ENCODE measurements at regions not wholly inside any gene's neighbourhood (a gene's known extent, or its start where the extent isn't known, plus 50 kb on each side); places are given as distances from the start of the nearest gene placed in this dataset.

DNA sequence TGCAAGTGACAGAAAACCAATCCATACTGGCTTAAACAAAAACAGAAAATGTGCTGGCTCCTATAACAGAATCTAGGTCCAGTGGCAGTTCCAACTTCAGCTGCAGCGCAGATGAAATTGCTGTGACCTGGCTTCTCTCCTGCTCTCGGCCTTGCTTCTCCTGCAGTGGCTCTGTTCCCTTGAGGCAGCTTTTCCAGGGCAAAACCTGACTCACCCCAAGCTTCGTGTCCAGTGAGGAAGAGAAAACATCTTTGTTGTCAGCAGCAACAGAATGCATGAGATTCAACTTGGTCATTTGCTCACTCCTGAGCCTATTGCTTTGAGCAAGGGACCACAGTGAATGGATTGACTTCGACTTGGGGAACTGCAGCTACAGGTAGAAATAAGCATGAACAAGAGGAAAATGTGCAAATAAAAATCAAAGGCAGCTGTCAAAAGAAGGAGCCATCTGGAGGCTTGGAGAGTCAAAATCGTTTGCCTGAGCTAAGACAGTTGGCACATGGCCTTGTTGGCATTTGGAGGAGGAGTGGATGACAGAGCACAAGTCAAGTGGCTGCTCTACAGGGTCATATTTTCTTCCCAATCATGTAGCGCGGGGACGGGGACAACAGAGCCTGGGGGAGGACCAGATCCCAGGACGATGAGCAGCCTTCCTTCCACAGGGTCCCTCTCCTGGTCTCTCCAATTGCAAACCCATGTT is 523.4 kb downstream of the FGF9 start:
- no peak for DNase-seq
- no peak overlapping the region for H3K4me3 ChIP-seq (ENCODE audit: low read depth in 1 of 3, low read length in 3 of 3)
- WGBS, 3 donors: 75 to 83% (median 78%) methylated on average over 9 of the region's 9 CpGs
- peaks cover 0 to 4% (median 0%) of the 10 kb centered on the region in 3 donors for H3K27me3 ChIP-seq (ENCODE audit: control insufficient read depth in 3 of 3, insufficient read depth in 3 of 3, low read length in 3 of 3)
- no peaks in the 10 kb centered on the region for H3K36me3 ChIP-seq (ENCODE audit: control insufficient read depth in 3 of 3, insufficient read depth in 2 of 3, low read depth in 1 of 3, low read length in 3 of 3)
- no peak for FAIRE-seq
- H3K9me3 ChIP-seq (ENCODE audit: control insufficient read depth in 2 of 2, insufficient read depth in 1 of 2, low read depth in 1 of 2, low read length in 1 of 2): no peaks in the 10 kb centered on the region
- H3K4me1 ChIP-seq (ENCODE audit: control insufficient read depth in 3 of 3, insufficient read depth in 2 of 3, low read depth in 1 of 3, low read length in 2 of 3): no peaks in the 10 kb centered on the region
- no peak overlapping the region for H3K27ac ChIP-seq (ENCODE audit: low read depth in 1 of 3, low read length in 2 of 3)

DNA sequence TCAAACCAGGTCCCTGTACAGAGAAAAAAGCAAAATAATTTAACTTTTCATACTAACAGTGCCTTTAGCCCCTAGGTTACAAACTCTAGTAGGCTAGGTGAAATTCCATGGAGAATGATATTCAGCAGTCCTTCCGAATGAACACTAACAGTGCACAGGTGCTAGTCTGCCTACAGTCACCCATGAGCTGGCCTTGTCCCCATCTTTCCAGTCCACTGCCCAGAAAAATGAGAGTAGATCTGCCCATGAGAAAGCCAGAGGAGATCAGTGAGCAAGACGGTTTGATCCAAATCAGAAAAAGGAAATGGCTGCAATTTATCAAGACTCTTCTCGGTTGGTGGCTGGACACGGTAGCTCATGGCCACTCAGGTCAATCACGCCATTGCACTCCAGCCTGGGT is 524.9 kb downstream of the FGF9 start:
- Histone ChIP-seq H3K27ac (ENCODE audit: low read depth in 1 of 3, low read length in 2 of 3) (no peak overlapping the region), H3K4me1 (ENCODE audit: control insufficient read depth in 3 of 3, insufficient read depth in 2 of 3, low read depth in 1 of 3, low read length in 2 of 3) (no peaks in the 10 kb centered on the region), H3K36me3 (ENCODE audit: control insufficient read depth in 3 of 3, insufficient read depth in 2 of 3, low read depth in 1 of 3, low read length in 3 of 3) (no peaks in the 10 kb centered on the region), H3K4me3 (ENCODE audit: low read depth in 1 of 3, low read length in 3 of 3) (no peak overlapping the region), H3K9me3 (ENCODE audit: control insufficient read depth in 2 of 2, insufficient read depth in 1 of 2, low read depth in 1 of 2, low read length in 1 of 2) (no peaks in the 10 kb centered on the region), H3K27me3 (ENCODE audit: control insufficient read depth in 3 of 3, insufficient read depth in 3 of 3, low read length in 3 of 3) (peaks cover 0 to 4% (median 0%) of the 10 kb centered on the region in 3 donors)
- DNase-seq: no peak
- whole genome bisulfite sequencing, 3 donors: 89 to 92% (median 91%) methylated on average over 5 of the region's 5 CpGs
- no peak for FAIRE-seq

DNA sequence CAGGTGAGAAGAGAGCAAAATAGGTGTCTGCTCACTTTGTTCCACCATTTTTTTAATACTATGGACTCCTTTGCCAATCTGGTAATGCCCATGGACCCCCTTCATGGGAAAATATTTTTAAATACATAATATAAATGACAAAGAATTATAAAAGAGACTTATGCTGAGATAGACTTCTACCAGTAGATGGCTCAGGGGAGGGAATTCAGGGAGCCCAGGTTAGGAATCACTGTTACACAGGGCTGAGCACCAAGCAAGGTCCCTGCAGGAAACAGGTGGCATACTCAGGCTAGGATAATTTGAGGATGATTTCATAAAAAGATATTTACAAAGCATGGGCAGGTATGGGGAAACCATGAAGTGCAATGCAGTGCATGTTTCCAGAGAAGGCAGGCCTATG is 525.9 kb downstream of the FGF9 start:
- no peaks in the 10 kb centered on the region for H3K4me1 ChIP-seq (ENCODE audit: control insufficient read depth in 3 of 3, insufficient read depth in 2 of 3, low read depth in 1 of 3, low read length in 2 of 3)
- FAIRE-seq (no peak), DNase-seq (peak in 1 of 2 donors; percentile 21)
- H3K27ac ChIP-seq (ENCODE audit: low read depth in 1 of 3, low read length in 2 of 3): no peak overlapping the region
- H3K9me3 ChIP-seq (ENCODE audit: control insufficient read depth in 2 of 2, insufficient read depth in 1 of 2, low read depth in 1 of 2, low read length in 1 of 2): no peaks in the 10 kb centered on the region
- no peak overlapping the region for H3K4me3 ChIP-seq (ENCODE audit: low read depth in 1 of 3, low read length in 3 of 3)
- no peaks in the 10 kb centered on the region for H3K36me3 ChIP-seq (ENCODE audit: control insufficient read depth in 3 of 3, insufficient read depth in 2 of 3, low read depth in 1 of 3, low read length in 3 of 3)
- peaks cover 0 to 4% (median 0%) of the 10 kb centered on the region in 3 donors for H3K27me3 ChIP-seq (ENCODE audit: control insufficient read depth in 3 of 3, insufficient read depth in 3 of 3, low read length in 3 of 3)

GRCh38 chr13:22198001-22198400 is 527.1 kb downstream of the FGF9 start:
- no peaks in the 10 kb centered on the region for H3K36me3 ChIP-seq (ENCODE audit: control insufficient read depth in 3 of 3, insufficient read depth in 2 of 3, low read depth in 1 of 3, low read length in 3 of 3)
- H3K4me1 ChIP-seq (ENCODE audit: control insufficient read depth in 3 of 3, insufficient read depth in 2 of 3, low read depth in 1 of 3, low read length in 2 of 3): no peaks in the 10 kb centered on the region
- H3K27me3 ChIP-seq (ENCODE audit: control insufficient read depth in 3 of 3, insufficient read depth in 3 of 3, low read length in 3 of 3): peaks cover 0 to 4% (median 0%) of the 10 kb centered on the region in 3 donors
- H3K4me3 ChIP-seq (ENCODE audit: low read depth in 1 of 3, low read length in 3 of 3): no peak overlapping the region
- no peaks in the 10 kb centered on the region for H3K9me3 ChIP-seq (ENCODE audit: control insufficient read depth in 2 of 2, insufficient read depth in 1 of 2, low read depth in 1 of 2, low read length in 1 of 2)
- 13 to 40% (median 25%) methylated on average over 4 of the region's 4 CpGs for WGBS, 3 donors
- DNase-seq: peak; percentile 7 to 19
- FAIRE-seq: no peak
- no peak overlapping the region for H3K27ac ChIP-seq (ENCODE audit: low read depth in 1 of 3, low read length in 2 of 3)

GRCh38 chr13:22198641-22199217 is 527.9 kb downstream of the FGF9 start:
- peaks cover 0 to 4% (median 0%) of the 10 kb centered on the region in 3 donors for H3K27me3 ChIP-seq (ENCODE audit: control insufficient read depth in 3 of 3, insufficient read depth in 3 of 3, low read length in 3 of 3)
- 65 to 71% (median 66%) methylated on average over 10 of the region's 10 CpGs for WGBS, 3 donors
- FAIRE-seq: no peak
- no peaks in the 10 kb centered on the region for H3K36me3 ChIP-seq (ENCODE audit: control insufficient read depth in 3 of 3, insufficient read depth in 2 of 3, low read depth in 1 of 3, low read length in 3 of 3)
- H3K4me1 ChIP-seq (ENCODE audit: control insufficient read depth in 3 of 3, insufficient read depth in 2 of 3, low read depth in 1 of 3, low read length in 2 of 3): no peaks in the 10 kb centered on the region
- DNase-seq: no peak
- no peak overlapping the region for H3K27ac ChIP-seq (ENCODE audit: low read depth in 1 of 3, low read length in 2 of 3)
- H3K4me3 ChIP-seq (ENCODE audit: low read depth in 1 of 3, low read length in 3 of 3): no peak overlapping the region
- no peaks in the 10 kb centered on the region for H3K9me3 ChIP-seq (ENCODE audit: control insufficient read depth in 2 of 2, insufficient read depth in 1 of 2, low read depth in 1 of 2, low read length in 1 of 2)

GRCh38 chr13:22200440-22200839 is 529.6 kb downstream of the FGF9 start:
- WGBS, 3 donors: 88 to 98% (median 92%) methylated on average over 1 of the region's 1 CpG

DNA sequence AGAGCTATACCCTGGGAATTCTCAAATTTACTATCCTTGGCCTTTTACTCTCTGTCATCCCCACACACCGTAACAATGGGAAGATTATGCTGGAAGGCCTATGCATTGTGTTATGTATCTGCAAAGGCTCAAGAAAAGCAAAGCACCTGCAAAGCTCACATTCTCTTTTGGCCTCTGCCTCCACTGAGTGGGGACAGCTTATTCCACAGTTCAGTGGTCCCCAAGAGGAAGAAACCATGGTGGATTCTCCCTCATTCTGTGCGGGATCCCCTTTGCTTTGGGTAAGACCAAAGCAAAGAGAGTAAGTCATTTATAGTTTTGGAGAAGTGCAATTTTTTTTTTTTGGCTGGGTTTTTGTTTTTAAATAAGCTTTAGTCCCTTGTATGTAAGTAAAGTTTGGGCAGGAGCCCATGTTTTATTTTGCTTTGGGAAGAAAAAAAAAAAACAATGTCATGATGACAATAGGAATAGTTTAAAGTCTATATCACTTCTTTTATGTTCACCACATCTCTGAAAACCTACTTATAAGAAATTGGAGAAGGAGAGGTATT is 530.6 kb downstream of the FGF9 start:
- no peak for FAIRE-seq
- H3K27me3 ChIP-seq (ENCODE audit: control insufficient read depth in 3 of 3, insufficient read depth in 3 of 3, low read length in 3 of 3): peaks cover 0 to 4% (median 0%) of the 10 kb centered on the region in 3 donors
- 90 to 93% (median 93%) methylated on average over 2 of the region's 2 CpGs for WGBS, 3 donors
- H3K36me3 ChIP-seq (ENCODE audit: control insufficient read depth in 3 of 3, insufficient read depth in 2 of 3, low read depth in 1 of 3, low read length in 3 of 3): no peaks in the 10 kb centered on the region
- no peak for DNase-seq
- H3K27ac ChIP-seq (ENCODE audit: low read depth in 1 of 3, low read length in 2 of 3): no peak overlapping the region
- H3K9me3 ChIP-seq (ENCODE audit: control insufficient read depth in 2 of 2, insufficient read depth in 1 of 2, low read depth in 1 of 2, low read length in 1 of 2): peaks cover 0 to 3% of the 10 kb centered on the region in 2 donors
- H3K4me1 ChIP-seq (ENCODE audit: control insufficient read depth in 3 of 3, insufficient read depth in 2 of 3, low read depth in 1 of 3, low read length in 2 of 3): no peaks in the 10 kb centered on the region
- no peak overlapping the region for H3K4me3 ChIP-seq (ENCODE audit: low read depth in 1 of 3, low read length in 3 of 3)

More at GRCh38 chr13:22200440-22200839, 529.6 kb downstream of the FGF9 start:
- FAIRE-seq (no peak), DNase-seq (no peak)
- peaks cover 0 to 4% (median 0%) of the 10 kb centered on the region in 3 donors for H3K27me3 ChIP-seq (ENCODE audit: control insufficient read depth in 3 of 3, insufficient read depth in 3 of 3, low read length in 3 of 3)
- no peaks in the 10 kb centered on the region for H3K4me1 ChIP-seq (ENCODE audit: control insufficient read depth in 3 of 3, insufficient read depth in 2 of 3, low read depth in 1 of 3, low read length in 2 of 3)
- no peaks in the 10 kb centered on the region for H3K9me3 ChIP-seq (ENCODE audit: control insufficient read depth in 2 of 2, insufficient read depth in 1 of 2, low read depth in 1 of 2, low read length in 1 of 2)
- H3K36me3 ChIP-seq (ENCODE audit: control insufficient read depth in 3 of 3, insufficient read depth in 2 of 3, low read depth in 1 of 3, low read length in 3 of 3): no peaks in the 10 kb centered on the region
- H3K27ac ChIP-seq (ENCODE audit: low read depth in 1 of 3, low read length in 2 of 3): no peak overlapping the region
- H3K4me3 ChIP-seq (ENCODE audit: low read depth in 1 of 3, low read length in 3 of 3): no peak overlapping the region

DNA sequence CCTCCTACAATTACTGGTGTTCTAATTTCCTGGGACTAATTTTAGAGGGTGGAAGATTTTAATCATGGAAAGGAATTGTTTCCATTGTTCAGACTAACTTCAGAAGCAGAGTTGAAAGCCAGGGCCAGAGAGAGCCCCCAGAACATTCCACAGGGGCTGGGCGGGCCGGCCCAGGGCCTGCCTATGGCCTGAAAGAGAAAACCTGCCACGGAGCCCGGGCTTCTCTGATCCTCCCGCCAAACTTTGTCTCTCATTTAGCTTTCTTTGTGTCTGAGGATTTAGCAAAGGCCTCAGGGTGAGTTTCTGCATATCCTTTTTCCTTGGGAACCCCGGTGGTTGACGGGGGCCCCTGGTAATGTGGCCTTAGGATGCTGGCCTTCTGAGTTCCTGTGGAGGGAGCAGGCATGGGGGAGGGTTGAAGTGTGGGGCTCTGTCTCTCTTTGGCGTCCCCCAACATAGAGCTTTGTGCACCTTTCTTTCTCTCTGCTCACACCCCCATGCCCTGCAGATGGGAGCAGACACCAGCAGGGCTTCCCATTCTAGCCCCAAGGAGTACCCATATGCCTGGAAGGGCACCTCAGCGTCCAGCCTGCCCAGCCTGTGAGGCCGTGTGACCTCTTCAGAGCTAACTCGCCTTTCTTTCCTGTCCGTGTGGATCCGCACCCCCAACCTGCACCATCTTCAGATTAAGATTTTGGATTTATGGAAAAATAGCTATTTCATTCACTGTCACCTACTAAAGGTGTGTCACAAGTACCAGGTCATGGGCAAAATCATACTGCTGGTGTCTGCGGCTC is 539.5 kb downstream of the FGF9 start:
- Histone ChIP-seq H3K9me3 (ENCODE audit: control insufficient read depth in 2 of 2, insufficient read depth in 1 of 2, low read depth in 1 of 2, low read length in 1 of 2) (peaks cover 0 to 3% of the 10 kb centered on the region in 2 donors), H3K27ac (ENCODE audit: low read depth in 1 of 3, low read length in 2 of 3) (no peak overlapping the region), H3K36me3 (ENCODE audit: control insufficient read depth in 3 of 3, insufficient read depth in 2 of 3, low read depth in 1 of 3, low read length in 3 of 3) (no peaks in the 10 kb centered on the region), H3K4me1 (ENCODE audit: control insufficient read depth in 3 of 3, insufficient read depth in 2 of 3, low read depth in 1 of 3, low read length in 2 of 3) (no peaks in the 10 kb centered on the region), H3K27me3 (ENCODE audit: control insufficient read depth in 3 of 3, insufficient read depth in 3 of 3, low read length in 3 of 3) (no peaks in the 10 kb centered on the region), H3K4me3 (ENCODE audit: low read depth in 1 of 3, low read length in 3 of 3) (no peak overlapping the region)
- WGBS, 3 donors: 90 to 96% (median 92%) methylated on average over 14 of the region's 14 CpGs
- DNase-seq: no peak
- FAIRE-seq: no peak

Measured in small intestine (tissue), 7 donors.